Endodermal cell (in vitro differentiated cells): ENCODE measurements at regions not wholly inside any gene's neighbourhood (a gene's known extent, or its start where the extent isn't known, plus 50 kb on each side); places are given as distances from the start of the nearest gene placed in this dataset.

Experiments used
- DNase-seq: peaks from one replicate; pipeline ENCODE4 v3.0.0-alpha.2; 2017
- H3K27ac ChIP-seq: 2 replicates; pipeline ENCODE4 v1.5.1; 2013; ENCODE audit warnings: mild to moderate bottlenecking, low read depth, low read length, moderate library complexity
- H3K27me3 ChIP-seq: 2 replicates; pipeline ENCODE4 v1.6.1; 2013; ENCODE audit warnings: mild to moderate bottlenecking, low read length, moderate library complexity; ENCODE audit not compliant: insufficient read depth, control insufficient read depth, poor library complexity, severe bottlenecking
- H3K36me3 ChIP-seq: 2 replicates; pipeline ENCODE4 v1.7.0; 2013; ENCODE audit warnings: mild to moderate bottlenecking, low read length, moderate library complexity; ENCODE audit not compliant: control insufficient read depth, insufficient read depth
- H3K4me1 ChIP-seq: one replicate; pipeline ENCODE4 v1.7.0; 2013; ENCODE audit warnings: low read length; ENCODE audit not compliant: control insufficient read depth, insufficient read depth
- H3K4me3 ChIP-seq: 2 replicates; pipeline ENCODE4 v1.5.1; 2013; ENCODE audit warnings: mild to moderate bottlenecking, low read length, moderate library complexity
- H3K9ac ChIP-seq: 2 replicates; pipeline ENCODE4 v1.6.1; 2013; ENCODE audit warnings: mild to moderate bottlenecking, low read length, moderate library complexity; ENCODE audit not compliant: poor library complexity, severe bottlenecking; ENCODE audit errors: extremely low read depth
- H3K9me3 ChIP-seq: 2 replicates; pipeline ENCODE4 v1.6.1; 2013; ENCODE audit warnings: mild to moderate bottlenecking, low read length, moderate library complexity; ENCODE audit not compliant: control insufficient read depth
- H3K27ac Mint-ChIP-seq: 2 replicates; pipeline ENCODE4 v1.8.0; 2020; ENCODE audit warnings: mixed read lengths
- H3K27me3 Mint-ChIP-seq: 2 replicates; pipeline ENCODE4 v1.8.0; 2021; ENCODE audit warnings: mild to moderate bottlenecking, mixed read lengths; ENCODE audit not compliant: insufficient read depth
- H3K36me3 Mint-ChIP-seq: 2 replicates; pipeline ENCODE4 v1.8.0; 2020; ENCODE audit warnings: low read depth, mixed read lengths
- H3K4me1 Mint-ChIP-seq: 2 replicates; pipeline ENCODE4 v1.8.0; 2020; ENCODE audit warnings: mixed read lengths
- H3K4me3 Mint-ChIP-seq: 2 replicates; pipeline ENCODE4 v1.8.0; 2020; ENCODE audit warnings: mild to moderate bottlenecking, moderate library complexity, mixed read lengths
- H3K9me3 Mint-ChIP-seq: 2 replicates; pipeline ENCODE4 v1.8.0; 2020; ENCODE audit warnings: mild to moderate bottlenecking, mixed read lengths
- CTCF ChIP-seq: fragments of 200-600 bp; sonication (generic); conservative IDR thresholded peaks from 2 replicates; pipeline ENCODE4 v1.5.0; 2021; ENCODE audit warnings: antibody characterized with exemption, mild to moderate bottlenecking
- WGBS, 2 experiments: methylation state at CpG; one replicate each; pipeline versions ENCODE4 v1.1.5 to v1.1.7; 2013; ENCODE audit warnings: missing lambda C conversion rate in 2 of 2, mixed read lengths in 1 of 2; ENCODE audit not compliant: insufficient coverage in 1 of 2, insufficient read length in 1 of 2; 5-methylcytosine and 5-hydroxymethylcytosine counted together

DNA sequence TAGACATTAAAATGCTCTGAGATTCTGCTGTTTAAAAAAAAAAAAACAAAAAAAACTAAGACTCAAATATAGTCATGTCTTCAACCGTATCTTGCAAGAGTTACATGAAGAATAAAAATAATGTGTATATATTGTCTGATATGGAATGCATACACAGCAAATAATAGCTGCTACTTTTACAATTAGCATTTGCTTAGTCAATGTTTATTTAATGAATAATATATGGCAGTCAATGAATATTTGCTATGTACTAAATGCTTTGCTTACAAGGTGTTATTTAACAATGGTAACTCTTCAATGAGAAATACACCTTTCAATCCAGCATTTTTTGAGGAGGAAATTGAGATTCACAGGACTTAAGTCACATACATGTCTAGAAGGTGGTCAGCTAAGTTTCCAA lies 718.8 kb upstream of the SOX9 start:
- Histone ChIP-seq H3K4me3 (no peak overlapping the region), H3K36me3 (no peaks in the 10 kb centered on the region), H3K4me1 (peaks cover 12% of the 10 kb centered on the region), H3K27ac (no peak overlapping the region), H3K9ac (no peak overlapping the region), H3K9me3 (no peaks in the 10 kb centered on the region), H3K27me3 (no peaks in the 10 kb centered on the region)
- no peak overlapping the region for H3K27ac Mint-ChIP-seq
- H3K4me1 Mint-ChIP-seq, result peaks cover 34% of the 10 kb centered on the region
- no peaks in the 10 kb centered on the region for H3K9me3 Mint-ChIP-seq
- H3K4me3 Mint-ChIP-seq, result no peak overlapping the region
- no peak for DNase-seq
- no peak for TF ChIP-seq CTCF
- peaks cover 2% of the 10 kb centered on the region for H3K27me3 Mint-ChIP-seq
- no CpG with 5 or more reads among the region's 1 CpG for WGBS, 2 experiments
- no peaks in the 10 kb centered on the region for H3K36me3 Mint-ChIP-seq

DNA sequence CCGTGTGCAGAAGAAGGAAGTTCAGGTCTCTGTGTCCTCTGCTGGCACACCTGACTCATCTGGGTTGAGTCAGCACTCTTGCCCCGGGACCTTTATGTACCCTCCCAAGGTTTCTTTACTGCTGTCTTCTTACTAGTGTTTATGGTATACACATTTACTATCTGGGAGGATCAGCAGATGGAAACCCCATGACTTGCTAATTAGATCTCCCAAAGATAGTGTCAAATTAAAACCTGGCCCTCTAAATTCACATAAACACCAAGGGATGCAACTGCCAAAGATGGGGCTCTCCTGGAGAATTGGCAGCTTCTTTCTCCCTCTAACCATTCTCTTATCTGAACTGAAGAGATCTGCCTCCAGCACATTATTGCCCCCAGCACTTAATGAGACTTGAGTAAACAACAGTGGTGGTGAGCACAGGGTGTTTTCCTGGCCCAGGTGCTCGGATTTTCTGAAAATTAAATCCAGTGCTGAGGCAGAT lies 718.1 kb upstream of the SOX9 start:
- peaks cover 3% of the 10 kb centered on the region for H3K27me3 Mint-ChIP-seq
- TF ChIP-seq CTCF, result no peak
- H3K9ac ChIP-seq, result no peak overlapping the region
- H3K27me3 ChIP-seq, result no peaks in the 10 kb centered on the region
- 93 to 100% methylated on average over 1 to 3 of the region's 3 CpGs for WGBS, 2 experiments
- H3K27ac Mint-ChIP-seq, result no peak overlapping the region
- no peak for DNase-seq
- H3K9me3 ChIP-seq, result no peaks in the 10 kb centered on the region
- peaks cover 33% of the 10 kb centered on the region for H3K4me1 Mint-ChIP-seq
- no peak overlapping the region for H3K27ac ChIP-seq
- no peaks in the 10 kb centered on the region for H3K9me3 Mint-ChIP-seq
- H3K4me3 Mint-ChIP-seq, result no peak overlapping the region
- no peaks in the 10 kb centered on the region for H3K36me3 Mint-ChIP-seq
- no peaks in the 10 kb centered on the region for H3K36me3 ChIP-seq
- H3K4me1 ChIP-seq, result peaks cover 12% of the 10 kb centered on the region
- H3K4me3 ChIP-seq, result no peak overlapping the region

- H3K4me1 ChIP-seq, result no peaks in the 10 kb centered on the region
- no peak for TF ChIP-seq CTCF
These were observed 715.7 kb upstream of the SOX9 start for GRCh38 chr17:71405101-71405500.

More at GRCh38 chr17:71405101-71405500, 715.7 kb upstream of the SOX9 start:
- peaks cover 3% of the 10 kb centered on the region for H3K27me3 Mint-ChIP-seq
- Histone ChIP-seq H3K27me3 (no peaks in the 10 kb centered on the region), H3K27ac (no peak overlapping the region), H3K9ac (no peak overlapping the region), H3K36me3 (no peaks in the 10 kb centered on the region), H3K9me3 (no peaks in the 10 kb centered on the region), H3K4me3 (no peak overlapping the region)
- 96 to 100% methylated on average over 1 to 3 of the region's 3 CpGs for WGBS, 2 experiments
- no peak for DNase-seq
- H3K9me3 Mint-ChIP-seq, result no peaks in the 10 kb centered on the region
- peaks cover 13% of the 10 kb centered on the region for H3K4me1 Mint-ChIP-seq
- no peaks in the 10 kb centered on the region for H3K36me3 Mint-ChIP-seq
- no peak overlapping the region for H3K4me3 Mint-ChIP-seq
- no peak overlapping the region for H3K27ac Mint-ChIP-seq
